OCI-LY1 (cell line): ENCODE measurements at regions not wholly inside any gene's neighbourhood (a gene's known extent, or its start where the extent isn't known, plus 50 kb on each side); places are given as distances from the start of the nearest gene placed in this dataset.

Experiments
- H2AFZ ChIP-seq: fragments of 200-600 bp; sonication (generic), shearing (Covaris generic); 2 replicates; pipeline ENCODE4 v1.6.0; 2014; ENCODE audit warnings: antibody characterized with exemption, mild to moderate bottlenecking, low read length
- H3F3A ChIP-seq: fragments of 200-600 bp; sonication (generic), shearing (Covaris generic); 2 replicates; pipeline ENCODE4 v1.6.0; 2014; ENCODE audit warnings: mild to moderate bottlenecking, antibody characterized with exemption, low read length, moderate library complexity; ENCODE audit not compliant: insufficient read depth
- H3K27ac ChIP-seq: fragments of 200-600 bp; sonication (generic); 2 replicates; pipeline ENCODE4 v1.5.1; 2014; ENCODE audit warnings: low read length, mixed run types, mild to moderate bottlenecking, low read depth; ENCODE audit not compliant: poor library complexity, severe bottlenecking
- H3K27me3 ChIP-seq: fragments of 200-600 bp; sonication (generic); 2 replicates; pipeline ENCODE4 v1.6.0; 2014; ENCODE audit warnings: antibody characterized with exemption, mild to moderate bottlenecking, low read length, moderate library complexity; ENCODE audit not compliant: insufficient read depth
- H3K36me3 ChIP-seq: fragments of 200-600 bp; sonication (generic); 2 replicates; pipeline ENCODE4 v1.6.1; 2014; ENCODE audit warnings: mild to moderate bottlenecking, antibody characterized with exemption, low read length, moderate library complexity, mixed read lengths; ENCODE audit not compliant: insufficient read depth
- H3K4me1 ChIP-seq: fragments of 200-600 bp; sonication (generic); 2 replicates; pipeline ENCODE4 v1.5.1; 2014; ENCODE audit warnings: mild to moderate bottlenecking, low read length, moderate library complexity; ENCODE audit not compliant: insufficient read depth, severe bottlenecking
- H3K4me2 ChIP-seq: fragments of 200-600 bp; sonication (generic), shearing (Covaris generic); 2 replicates; pipeline ENCODE4 v1.6.1; 2014; ENCODE audit warnings: low read length
- H3K4me3 ChIP-seq: fragments of 200-600 bp; sonication (generic); 2 replicates; pipeline ENCODE4 v1.5.1; 2014; ENCODE audit warnings: low read length, low read depth, mild to moderate bottlenecking, mixed read lengths; ENCODE audit not compliant: poor library complexity, severe bottlenecking
- H3K79me2 ChIP-seq: fragments of 200-600 bp; shearing (Covaris generic); 2 replicates; pipeline ENCODE4 v1.6.1; 2016; ENCODE audit warnings: mixed run types, low read length, mixed read lengths; ENCODE audit not compliant: insufficient read depth
- H3K9ac ChIP-seq: fragments of 200-600 bp; sonication (generic), shearing (Covaris generic); 2 replicates; pipeline ENCODE4 v1.6.1; 2014; ENCODE audit warnings: mild to moderate bottlenecking, low read length, mixed read lengths
- H3K9me2 ChIP-seq: fragments of 200-600 bp; sonication (generic), shearing (Covaris generic); 2 replicates; pipeline ENCODE4 v1.6.1; 2014; ENCODE audit warnings: low read depth, mild to moderate bottlenecking, low read length, mixed read lengths
- H3K9me3 ChIP-seq: fragments of 200-600 bp; shearing (Covaris generic); 2 replicates; pipeline ENCODE4 v1.6.1; 2014; ENCODE audit warnings: low read length, mixed read lengths
- H4K20me1 ChIP-seq: fragments of 200-600 bp; sonication (generic), shearing (Covaris generic); 2 replicates; pipeline ENCODE4 v1.6.0; 2016; ENCODE audit warnings: mild to moderate bottlenecking, low read length; ENCODE audit not compliant: insufficient read depth
- EZH2 ChIP-seq: fragments of 200-600 bp; sonication (generic), shearing (Covaris generic); IDR thresholded peaks from 2 replicates; pipeline ENCODE4 v1.8.0; 2017; ENCODE audit warnings: borderline replicate concordance, mixed run types, mild to moderate bottlenecking, antibody characterized with exemption, low read length, moderate library complexity, mixed read lengths
- TF ChIP-seq, protein P1 (sequence below): fragments of 200-600 bp; sonication (generic), shearing (Covaris generic); IDR thresholded peaks from 2 replicates; pipeline ENCODE4 v1.5.1; 2017; ENCODE audit warnings: mild to moderate bottlenecking, antibody characterized with exemption, low read length, moderate library complexity, mixed read lengths

DNA sequence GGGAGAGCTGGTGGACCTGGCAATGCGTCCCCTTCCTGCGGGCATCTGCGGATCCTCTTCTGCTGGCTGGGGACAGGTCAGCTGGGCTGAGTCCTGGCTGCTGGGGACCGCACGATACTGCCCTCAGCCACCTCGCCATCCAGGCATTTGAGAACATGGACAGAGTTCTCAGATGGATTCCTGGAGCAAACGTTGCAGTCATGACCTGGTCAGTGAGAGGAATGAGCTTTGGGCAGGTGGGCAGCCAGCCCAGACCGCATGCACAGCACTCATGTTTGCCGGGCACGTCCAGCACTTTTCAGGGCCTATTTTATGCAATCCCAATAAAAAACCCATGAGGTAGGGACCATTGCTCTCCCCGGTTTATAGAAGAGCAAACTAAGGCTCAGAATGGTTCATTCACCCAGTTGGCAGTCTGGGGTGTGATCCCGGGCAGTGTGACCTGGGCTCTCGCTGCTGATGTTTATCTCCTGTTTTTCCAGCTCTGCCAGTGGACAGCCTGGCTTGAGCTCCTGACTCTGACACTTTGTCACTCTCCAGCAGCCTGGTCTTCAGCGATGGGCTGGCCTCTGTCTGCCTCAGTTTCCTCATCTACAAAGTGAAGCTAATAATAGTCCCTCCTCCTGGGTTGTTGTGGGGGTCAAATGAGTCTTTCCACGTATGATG, 294.7 kb downstream of the IRF8 start:
- Histone ChIP-seq H3F3A (no peaks in the 10 kb centered on the region), H3K27me3 (peaks cover 3% of the 10 kb centered on the region; the same call in 1 of the 2 replicates), H3K36me3 (no peaks in the 10 kb centered on the region), H3K27ac (no peak overlapping the region), H3K9ac (no peak overlapping the region), H3K9me3 (no peaks in the 10 kb centered on the region), H3K4me3 (no peak overlapping the region), H3K79me2 (no peaks in the 10 kb centered on the region), H2AFZ (no peak overlapping the region), H3K9me2 (no peaks in the 10 kb centered on the region), H3K4me1 (no peaks in the 10 kb centered on the region), H3K4me2 (no peak overlapping the region), H4K20me1 (no peaks in the 10 kb centered on the region)
- no peak for TF ChIP-seq EZH2
- TF ChIP-seq, protein P1, sequence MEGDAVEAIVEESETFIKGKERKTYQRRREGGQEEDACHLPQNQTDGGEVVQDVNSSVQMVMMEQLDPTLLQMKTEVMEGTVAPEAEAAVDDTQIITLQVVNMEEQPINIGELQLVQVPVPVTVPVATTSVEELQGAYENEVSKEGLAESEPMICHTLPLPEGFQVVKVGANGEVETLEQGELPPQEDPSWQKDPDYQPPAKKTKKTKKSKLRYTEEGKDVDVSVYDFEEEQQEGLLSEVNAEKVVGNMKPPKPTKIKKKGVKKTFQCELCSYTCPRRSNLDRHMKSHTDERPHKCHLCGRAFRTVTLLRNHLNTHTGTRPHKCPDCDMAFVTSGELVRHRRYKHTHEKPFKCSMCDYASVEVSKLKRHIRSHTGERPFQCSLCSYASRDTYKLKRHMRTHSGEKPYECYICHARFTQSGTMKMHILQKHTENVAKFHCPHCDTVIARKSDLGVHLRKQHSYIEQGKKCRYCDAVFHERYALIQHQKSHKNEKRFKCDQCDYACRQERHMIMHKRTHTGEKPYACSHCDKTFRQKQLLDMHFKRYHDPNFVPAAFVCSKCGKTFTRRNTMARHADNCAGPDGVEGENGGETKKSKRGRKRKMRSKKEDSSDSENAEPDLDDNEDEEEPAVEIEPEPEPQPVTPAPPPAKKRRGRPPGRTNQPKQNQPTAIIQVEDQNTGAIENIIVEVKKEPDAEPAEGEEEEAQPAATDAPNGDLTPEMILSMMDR: no peak

DNA sequence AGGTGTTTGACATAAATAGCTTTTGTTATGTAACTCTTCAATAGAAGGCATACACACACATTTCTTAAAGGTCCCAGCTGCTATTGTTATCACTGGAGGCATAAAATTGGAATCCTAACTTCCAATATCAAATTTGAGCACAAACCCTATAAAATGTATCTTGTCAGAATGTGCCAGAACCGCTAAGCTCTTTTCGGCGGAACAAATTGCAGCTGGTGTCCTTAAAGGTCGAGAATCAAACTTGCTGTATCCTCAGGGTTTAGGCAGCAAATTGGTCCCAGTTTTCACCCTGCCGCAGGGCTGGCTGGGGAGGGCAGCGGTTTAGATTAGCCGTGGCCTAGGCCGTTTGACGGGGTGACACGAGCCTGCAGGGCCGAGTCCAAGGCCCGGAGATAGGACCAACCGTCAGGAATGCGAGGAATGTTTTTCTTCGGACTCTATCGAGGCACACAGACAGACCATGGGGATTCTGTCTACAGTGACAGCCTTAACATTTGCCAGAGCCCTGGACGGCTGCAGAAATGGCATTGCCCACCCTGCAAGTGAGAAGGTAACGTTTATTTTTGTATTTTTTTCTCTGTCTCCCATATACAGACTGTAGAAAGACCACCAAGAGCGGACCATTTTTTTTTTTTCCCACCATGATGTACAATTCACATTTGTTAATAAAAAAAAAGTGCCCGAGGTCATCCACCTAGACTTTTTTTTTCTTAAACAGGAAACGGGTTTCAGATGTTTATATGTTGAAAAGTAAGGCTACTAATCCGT, 297.1 kb downstream of the IRF8 start:
- no peaks in the 10 kb centered on the region for H3K36me3 ChIP-seq
- H3K9me3 ChIP-seq: no peaks in the 10 kb centered on the region
- no peaks in the 10 kb centered on the region for H4K20me1 ChIP-seq
- H3F3A ChIP-seq: no peaks in the 10 kb centered on the region
- H3K9ac ChIP-seq: no peak overlapping the region
- no peaks in the 10 kb centered on the region for H3K4me1 ChIP-seq
- H3K79me2 ChIP-seq: no peaks in the 10 kb centered on the region
- no peak overlapping the region for H3K27ac ChIP-seq
- no peak overlapping the region for H2AFZ ChIP-seq
- H3K4me2 ChIP-seq: no peak overlapping the region
- TF ChIP-seq, protein P1: no peak
- TF ChIP-seq EZH2: no peak
- no peaks in the 10 kb centered on the region for H3K9me2 ChIP-seq
- H3K4me3 ChIP-seq: no peak overlapping the region
- peaks cover 3% of the 10 kb centered on the region; the same call in 1 of the 2 replicates for H3K27me3 ChIP-seq

DNA sequence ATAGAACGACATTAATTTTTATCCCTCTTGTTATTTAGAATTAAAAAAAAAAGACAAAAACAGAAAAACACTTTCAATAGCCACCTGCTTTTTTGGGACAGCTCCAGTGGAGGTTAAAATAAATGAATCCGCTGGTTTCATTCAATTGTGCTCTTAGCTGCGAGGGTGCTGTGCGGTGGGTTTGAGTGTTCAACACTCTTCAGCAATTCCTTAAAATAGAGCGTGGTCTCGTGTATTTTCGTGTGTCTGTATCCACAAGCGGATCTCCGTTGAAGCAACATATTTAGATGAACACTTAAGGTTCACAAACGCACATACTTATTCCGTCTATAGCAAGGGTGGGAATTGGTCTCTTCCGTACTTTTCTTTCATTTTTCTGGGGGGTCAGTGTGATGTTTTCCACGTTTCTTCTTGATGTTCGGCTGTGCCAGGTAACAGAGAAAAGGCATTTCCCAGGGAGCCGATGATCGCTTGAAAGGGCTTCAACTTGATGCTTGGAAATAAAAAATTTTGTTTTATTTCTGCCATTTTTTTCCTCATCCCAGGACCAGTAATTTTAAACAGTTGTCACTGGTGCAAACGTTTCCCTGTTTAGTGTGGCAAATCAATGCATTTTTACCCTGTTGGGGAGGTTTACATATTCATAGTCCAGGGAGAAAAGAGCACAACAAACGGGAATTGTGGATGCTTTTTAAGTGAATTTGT, 297.9 kb downstream of the IRF8 start:
- no peaks in the 10 kb centered on the region for H3K9me2 ChIP-seq
- H3K27me3 ChIP-seq: no peaks in the 10 kb centered on the region
- TF ChIP-seq EZH2: no peak
- TF ChIP-seq, protein P1: no peak
- no peak overlapping the region for H3K4me3 ChIP-seq
- no peak overlapping the region for H3K4me2 ChIP-seq
- H3K9me3 ChIP-seq: no peaks in the 10 kb centered on the region
- no peaks in the 10 kb centered on the region for H3K36me3 ChIP-seq
- no peak overlapping the region for H2AFZ ChIP-seq
- no peak overlapping the region for H3K9ac ChIP-seq
- no peaks in the 10 kb centered on the region for H3F3A ChIP-seq
- H4K20me1 ChIP-seq: no peaks in the 10 kb centered on the region
- no peak overlapping the region for H3K27ac ChIP-seq
- no peaks in the 10 kb centered on the region for H3K79me2 ChIP-seq
- H3K4me1 ChIP-seq: no peaks in the 10 kb centered on the region
